ENCODE measurements at regions not wholly inside any gene's neighbourhood (a gene's known extent, or its start where the extent isn't known, plus 50 kb on each side); places are given as distances from the start of the nearest gene placed in this dataset.

- no peaks in the 10 kb centered on the region for H3K4me1 Mint-ChIP-seq
- no peaks in the 10 kb centered on the region for H3K36me3 Mint-ChIP-seq (ENCODE audit: low read depth)
- H3K9me3 Mint-ChIP-seq = no peaks in the 10 kb centered on the region
- H3K27ac Mint-ChIP-seq = no peak overlapping the region
- peaks cover 3% of the 10 kb centered on the region for H3K27me3 Mint-ChIP-seq (ENCODE audit: low read depth)
- TF ChIP-seq CTCF (IDR thresholded peaks at IDR 0.05; ENCODE audit: unreplicated experiment in 3 of 3) = no peak
- H3K4me3 Mint-ChIP-seq = no peak overlapping the region
Measured at GRCh38 chr9:75653335-75653734, 237.1 kb upstream of the PCSK5 start.

GRCh38 chr9:75653750-75654149 is 236.7 kb upstream of the PCSK5 start:
- H3K4me1 Mint-ChIP-seq = no peaks in the 10 kb centered on the region
- H3K27ac Mint-ChIP-seq = no peak overlapping the region
- TF ChIP-seq CTCF (IDR thresholded peaks at IDR 0.05; ENCODE audit: unreplicated experiment in 3 of 3) = no peak
- H3K4me3 Mint-ChIP-seq = no peak overlapping the region
- peaks cover 3% of the 10 kb centered on the region for H3K27me3 Mint-ChIP-seq (ENCODE audit: low read depth)
- no peaks in the 10 kb centered on the region for H3K9me3 Mint-ChIP-seq
- H3K36me3 Mint-ChIP-seq (ENCODE audit: low read depth) = no peaks in the 10 kb centered on the region

GRCh38 chr9:75657015-75657414 is 233.5 kb upstream of the PCSK5 start:
- Mint-ChIP-seq H3K4me3 (no peak overlapping the region), H3K27ac (no peak overlapping the region), H3K36me3 (ENCODE audit: low read depth) (no peaks in the 10 kb centered on the region), H3K4me1 (no peaks in the 10 kb centered on the region), H3K9me3 (peaks cover 5% of the 10 kb centered on the region), H3K27me3 (ENCODE audit: low read depth) (peaks cover 3% of the 10 kb centered on the region)
- no peak for TF ChIP-seq CTCF (IDR thresholded peaks at IDR 0.05; ENCODE audit: unreplicated experiment in 3 of 3)

- Mint-ChIP-seq H3K27me3 (ENCODE audit: low read depth) (peaks cover 3% of the 10 kb centered on the region), H3K36me3 (ENCODE audit: low read depth) (no peaks in the 10 kb centered on the region), H3K4me1 (peaks cover 9% of the 10 kb centered on the region), H3K9me3 (peaks cover 5% of the 10 kb centered on the region), H3K27ac (peak overlapping the region in 1 of 3 experiments; percentile 70), H3K4me3 (no peak overlapping the region)
- no peak for TF ChIP-seq CTCF (IDR thresholded peaks at IDR 0.05; ENCODE audit: unreplicated experiment in 3 of 3)
Measured at GRCh38 chr9:75658301-75658905, 232.1 kb upstream of the PCSK5 start.

- H3K27ac Mint-ChIP-seq = peak overlapping the region in 1 of 3 experiments; percentile 21
- no peaks in the 10 kb centered on the region for H3K27me3 Mint-ChIP-seq (ENCODE audit: low read depth)
- peaks cover 41% of the 10 kb centered on the region for H3K4me1 Mint-ChIP-seq
- no peak overlapping the region for H3K4me3 Mint-ChIP-seq
- H3K36me3 Mint-ChIP-seq (ENCODE audit: low read depth) = no peaks in the 10 kb centered on the region
- TF ChIP-seq CTCF (IDR thresholded peaks at IDR 0.05; ENCODE audit: unreplicated experiment in 3 of 3) = no peak
- peaks cover 4% of the 10 kb centered on the region for H3K9me3 Mint-ChIP-seq
Measured at GRCh38 chr9:75664597-75664996, 225.9 kb upstream of the PCSK5 start.

- H3K4me1 Mint-ChIP-seq = peaks cover 58% of the 10 kb centered on the region
- H3K27ac Mint-ChIP-seq = no peak overlapping the region
- no peaks in the 10 kb centered on the region for H3K9me3 Mint-ChIP-seq
- no peaks in the 10 kb centered on the region for H3K36me3 Mint-ChIP-seq (ENCODE audit: low read depth)
- H3K27me3 Mint-ChIP-seq (ENCODE audit: low read depth) = no peaks in the 10 kb centered on the region
- H3K4me3 Mint-ChIP-seq = no peak overlapping the region
- no peak for TF ChIP-seq CTCF (IDR thresholded peaks at IDR 0.05; ENCODE audit: unreplicated experiment in 3 of 3)
Measured at GRCh38 chr9:75666856-75667554, 223.5 kb upstream of the PCSK5 start.

Data from nephron (organoid).